ENCODE measurements at regions not wholly inside any gene's neighbourhood (a gene's known extent, or its start where the extent isn't known, plus 50 kb on each side); places are given as distances from the start of the nearest gene placed in this dataset.

GRCh38 chr4:116512552-116512951 is 572.8 kb downstream of the TRAM1L1 start:
- no peak for DNase-seq (ENCODE audit: low spot score)
- Histone ChIP-seq H3K27ac (no peak overlapping the region), H3K4me3 (no peak overlapping the region)
- no peak for TF ChIP-seq CTCF (IDR thresholded peaks at IDR 0.05)

- no peak for TF ChIP-seq CTCF (IDR thresholded peaks at IDR 0.05)
- no peak overlapping the region for H3K27ac ChIP-seq
- H3K4me3 ChIP-seq, result no peak overlapping the region
- DNase-seq (ENCODE audit: low spot score), result no peak
Measured at GRCh38 chr4:116501954-116502353, 583.4 kb downstream of the TRAM1L1 start.

GRCh38 chr4:116500225-116500624 is 585.2 kb downstream of the TRAM1L1 start:
- H3K4me3 ChIP-seq, result no peak overlapping the region
- no peak overlapping the region for H3K27ac ChIP-seq
- DNase-seq (ENCODE audit: low spot score), result no peak
- TF ChIP-seq CTCF (IDR thresholded peaks at IDR 0.05), result no peak

GRCh38 chr4:116489739-116490138 is 595.6 kb downstream of the TRAM1L1 start:
- no peak for DNase-seq (ENCODE audit: low spot score)
- TF ChIP-seq CTCF (IDR thresholded peaks at IDR 0.05), result no peak
- Histone ChIP-seq H3K4me3 (no peak overlapping the region), H3K27ac (no peak overlapping the region)

- DNase-seq (ENCODE audit: low spot score), result no peak
- Histone ChIP-seq H3K27ac (no peak overlapping the region), H3K4me3 (no peak overlapping the region)
- TF ChIP-seq CTCF (IDR thresholded peaks at IDR 0.05), result no peak
Measured at GRCh38 chr4:116486401-116486800, 599.0 kb downstream of the TRAM1L1 start.

- no peak for DNase-seq (ENCODE audit: low spot score)
- no peak for TF ChIP-seq CTCF (IDR thresholded peaks at IDR 0.05)
Measured at GRCh38 chr4:116480546-116480945, 604.8 kb downstream of the TRAM1L1 start.

GRCh38 chr4:116478343-116478742 is 607.0 kb downstream of the TRAM1L1 start:
- TF ChIP-seq CTCF (IDR thresholded peaks at IDR 0.05), result no peak
- DNase-seq (ENCODE audit: low spot score), result no peak
- H3K27ac ChIP-seq, result no peak overlapping the region
- H3K4me3 ChIP-seq, result no peak overlapping the region

More at GRCh38 chr4:116480546-116480945, 604.8 kb downstream of the TRAM1L1 start:
- no peak overlapping the region for H3K27ac ChIP-seq
- H3K4me3 ChIP-seq, result no peak overlapping the region
